Astrocyte of the spinal cord (primary cell): ENCODE measurements at regions not wholly inside any gene's neighbourhood (a gene's known extent, or its start where the extent isn't known, plus 50 kb on each side); places are given as distances from the start of the nearest gene placed in this dataset.
A peak's percentile ranks its signal among the peaks of the same experiment; 100 is the strongest.
"Not testable (repeated sequence)": the region's sequence is repeated elsewhere in the genome, so short reads cannot be mapped to it uniquely, and the experiment has no call there.

Experiments
- DNase-seq: peaks from one replicate; pipeline ENCODE4 v3.0.0; 2011; ENCODE audit warnings: low read depth, low spot score
- H3K4me3 ChIP-seq: 2 replicates; pipeline ENCODE4 v1.5.1; 2011; ENCODE audit warnings: low read depth, mild to moderate bottlenecking, low read length, moderate library complexity
- in situ Hi-C: cut with HindIII; loops from 2 replicates; pipeline ENCODE4 v1.10.0; 2017; ENCODE audit warnings: low sequenced_read_pairs

GRCh38 chr2:87235333-87235981 is 213.8 kb upstream of the PLGLB1 start:
- H3K4me3 ChIP-seq, in situ Hi-C loops, DNase-seq: not testable (repeated sequence)

DNA sequence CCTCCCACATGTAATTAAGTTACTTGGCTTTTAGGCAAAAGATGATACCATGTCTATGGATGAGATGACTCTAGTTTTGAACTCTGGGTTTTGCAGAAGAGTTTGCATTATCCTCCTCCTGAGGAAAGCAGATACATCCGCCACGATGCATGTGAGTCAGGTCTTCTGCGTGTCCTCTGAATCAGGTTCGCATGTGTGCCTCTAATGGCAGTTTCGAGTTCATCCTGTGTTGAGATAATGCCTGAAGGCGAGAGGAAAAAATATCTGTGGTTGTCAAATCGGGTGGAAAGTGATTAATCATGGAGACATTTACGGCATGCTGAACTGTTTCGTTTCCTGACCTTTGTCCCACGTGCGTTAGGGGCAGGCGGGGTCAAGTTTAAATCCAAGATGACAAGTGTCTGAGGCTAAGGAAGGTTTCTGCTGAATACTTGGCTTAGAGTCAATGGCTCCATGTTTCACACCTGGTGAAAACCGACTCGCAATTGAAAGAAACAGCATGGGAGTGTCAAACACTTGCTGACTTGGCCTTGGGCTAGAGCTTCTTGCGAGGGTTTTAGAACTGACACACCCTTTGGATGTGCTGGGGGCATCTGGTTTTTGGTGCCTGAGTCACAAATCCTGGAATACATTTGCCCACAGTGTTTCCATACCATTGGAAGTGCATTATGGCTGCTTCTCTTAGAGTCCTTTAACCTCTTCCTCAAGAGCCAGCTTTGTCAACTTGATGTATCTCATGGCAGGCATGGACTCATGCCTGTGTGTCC is 216.1 kb upstream of the PLGLB1 start:
- in situ Hi-C loops, DNase-seq, H3K4me3 ChIP-seq: not testable (repeated sequence)

DNA sequence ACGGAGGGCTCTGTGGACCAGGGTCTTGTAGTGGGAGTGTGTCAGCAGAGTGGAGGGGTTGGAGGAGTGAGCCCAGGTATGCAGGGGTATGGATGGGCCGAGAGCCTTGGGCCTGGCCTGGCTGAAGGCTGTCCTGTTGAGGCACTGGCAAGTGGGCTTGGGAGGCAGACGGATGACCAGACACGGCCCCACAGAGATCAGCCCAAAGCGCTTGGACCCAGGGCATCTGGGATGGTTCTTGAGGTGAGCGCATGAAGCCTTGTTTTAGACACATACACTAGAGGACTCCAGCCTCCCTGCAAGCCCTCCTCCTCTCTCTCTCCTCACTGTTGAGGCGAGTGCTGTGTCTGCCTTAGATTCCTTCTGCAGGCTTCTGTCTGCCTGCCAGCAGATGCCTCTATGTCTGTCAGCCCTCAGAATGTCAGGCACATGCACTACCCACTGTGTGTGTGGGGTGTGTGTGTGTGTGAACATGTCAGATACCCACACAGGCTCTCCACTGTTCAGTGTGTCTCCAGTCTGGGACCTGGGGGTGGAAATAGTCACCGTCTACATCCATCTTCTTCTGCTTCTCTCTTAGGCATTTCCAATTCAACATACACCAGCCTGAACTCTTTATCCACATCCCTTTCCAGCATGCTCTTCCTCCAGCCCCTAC is 218.0 kb upstream of the PLGLB1 start:
- DNase-seq, in situ Hi-C loops, H3K4me3 ChIP-seq: not testable (repeated sequence)

- peak; percentile 1 for DNase-seq
- H3K4me3 ChIP-seq, in situ Hi-C loops: not testable (repeated sequence)
These were observed 224.5 kb upstream of the PLGLB1 start for GRCh38 chr2:87246066-87246717.

- DNase-seq, in situ Hi-C loops, H3K4me3 ChIP-seq: not testable (repeated sequence)
These were observed 230.4 kb upstream of the PLGLB1 start for GRCh38 chr2:87252046-87252445.

GRCh38 chr2:87254562-87254961 is 232.9 kb upstream of the PLGLB1 start:
- DNase-seq, in situ Hi-C loops, H3K4me3 ChIP-seq: not testable (repeated sequence)

DNA sequence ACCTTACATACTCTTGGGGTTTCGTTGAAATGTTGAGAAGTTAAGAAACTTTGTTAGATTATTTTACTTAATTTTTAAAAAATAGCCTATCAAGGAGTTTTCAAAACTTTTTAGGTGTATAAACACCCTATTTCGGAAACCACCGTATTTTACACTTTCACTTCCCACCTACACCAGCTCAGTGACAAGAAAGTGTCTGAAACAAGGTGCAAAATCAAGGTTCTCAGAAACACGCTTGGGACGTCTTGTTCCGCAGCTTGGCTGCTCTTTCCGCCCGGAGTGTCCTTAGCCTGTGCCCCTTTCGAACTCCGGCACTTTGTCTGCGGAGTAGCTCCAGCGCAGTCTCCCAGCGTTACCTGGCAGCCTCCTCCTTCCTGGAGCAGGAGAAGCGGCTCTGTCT is 233.8 kb upstream of the PLGLB1 start:
- in situ Hi-C loops, DNase-seq: not testable (repeated sequence)

DNA sequence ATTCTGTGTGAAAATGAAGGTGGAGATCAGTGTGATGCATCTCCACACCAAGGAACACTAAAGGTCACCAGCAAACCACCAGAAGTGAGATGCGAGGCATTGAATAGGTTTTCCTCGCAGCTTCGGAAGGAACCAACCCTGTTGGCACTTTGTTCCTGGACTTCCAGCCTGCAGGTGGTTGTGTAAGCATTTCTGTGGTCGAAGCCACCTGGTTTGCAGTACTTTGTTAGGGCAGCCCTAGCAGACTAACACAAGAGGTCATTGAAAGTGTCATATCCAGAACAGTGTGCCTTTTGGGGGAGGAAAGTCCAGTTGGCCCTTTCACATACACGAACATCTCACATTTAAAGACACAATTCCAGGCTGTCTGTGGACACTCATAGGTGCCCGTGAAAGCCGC is 237.2 kb upstream of the PLGLB1 start:
- in situ Hi-C loops, H3K4me3 ChIP-seq, DNase-seq: not testable (repeated sequence)

More for the DNA sequence above, 233.8 kb upstream of the PLGLB1 start:
- not testable (repeated sequence) for H3K4me3 ChIP-seq

DNA sequence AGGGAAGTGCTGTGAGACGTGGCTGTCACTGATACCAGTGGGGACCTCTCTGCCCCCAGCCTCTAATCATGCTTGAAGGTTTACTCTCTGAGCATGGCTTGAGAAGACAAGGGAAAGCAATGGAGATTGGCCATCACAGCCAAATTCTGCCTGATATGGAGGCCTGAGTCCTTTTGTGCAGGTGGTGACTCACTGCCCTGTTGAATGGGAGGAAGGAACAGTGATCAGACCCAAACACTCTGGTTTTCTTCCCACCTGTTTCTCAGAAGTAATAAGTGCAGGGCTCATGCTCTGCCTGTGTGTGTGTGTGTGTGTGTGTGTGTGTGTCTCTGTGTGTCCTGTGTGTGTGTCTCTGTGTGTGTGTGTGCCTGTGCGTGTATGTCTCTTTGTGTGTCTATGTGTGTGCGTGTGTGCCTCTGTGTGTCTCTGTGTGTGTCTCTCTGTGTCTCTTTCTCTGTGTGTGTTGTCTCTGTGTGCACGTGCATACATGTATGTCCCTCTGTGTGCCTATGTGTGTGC is 240.6 kb upstream of the PLGLB1 start:
- in situ Hi-C loops, DNase-seq: not testable (repeated sequence)

DNA sequence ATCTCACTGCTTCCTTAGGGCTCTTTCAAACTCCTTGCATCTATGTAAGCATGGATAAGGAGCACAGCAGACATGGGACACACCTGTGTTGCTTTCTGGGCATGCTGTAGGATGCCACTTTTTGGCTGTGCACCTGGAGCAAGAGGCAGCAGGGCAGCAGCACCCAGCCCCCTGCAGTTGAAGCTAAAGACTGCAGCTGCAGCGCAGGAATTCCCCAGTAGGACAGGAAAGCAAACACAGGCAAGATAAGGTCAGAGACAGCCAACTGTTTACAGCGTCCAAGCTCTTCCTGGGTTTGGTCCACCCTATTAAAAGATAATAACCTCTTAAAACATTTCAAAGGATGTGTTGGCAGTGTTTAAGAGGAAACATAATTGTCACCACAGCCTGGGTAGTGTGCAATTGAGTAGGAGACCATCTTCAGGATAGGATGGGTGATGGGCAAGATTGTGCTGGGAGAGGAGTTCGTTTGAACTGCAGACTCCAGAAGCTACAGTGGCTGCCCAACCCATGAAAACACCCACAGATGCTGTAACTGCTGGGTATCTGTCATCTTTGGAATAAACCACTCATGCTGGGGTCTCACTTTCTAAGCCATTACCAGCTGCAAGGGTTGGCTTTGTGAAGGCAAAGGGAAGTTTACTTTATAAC is 242.3 kb upstream of the PLGLB1 start:
- in situ Hi-C loops, H3K4me3 ChIP-seq, DNase-seq: not testable (repeated sequence)

More for the DNA sequence above, 240.6 kb upstream of the PLGLB1 start:
- not testable (repeated sequence) for H3K4me3 ChIP-seq

DNA sequence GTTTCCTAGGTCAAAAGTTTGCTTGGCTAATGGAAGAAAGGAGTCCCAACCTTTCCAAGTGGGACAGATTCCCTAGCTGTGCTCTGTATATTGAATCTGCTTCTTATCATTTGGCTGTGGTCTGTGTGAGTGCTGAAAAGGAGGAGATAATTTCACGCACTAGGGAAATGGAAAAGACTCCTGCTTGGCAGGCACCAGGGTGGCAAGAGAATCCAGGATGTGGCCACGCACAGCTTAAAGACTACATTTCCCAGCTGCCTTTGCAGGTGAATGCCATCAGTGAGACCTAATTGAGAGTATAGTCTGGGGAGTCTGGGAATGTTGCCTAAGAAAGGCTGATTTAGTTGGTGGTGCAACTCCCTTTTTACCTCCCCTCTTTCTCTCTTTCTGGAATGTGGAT is 253.5 kb upstream of the PLGLB1 start:
- DNase-seq, H3K4me3 ChIP-seq, in situ Hi-C loops: not testable (repeated sequence)

DNA sequence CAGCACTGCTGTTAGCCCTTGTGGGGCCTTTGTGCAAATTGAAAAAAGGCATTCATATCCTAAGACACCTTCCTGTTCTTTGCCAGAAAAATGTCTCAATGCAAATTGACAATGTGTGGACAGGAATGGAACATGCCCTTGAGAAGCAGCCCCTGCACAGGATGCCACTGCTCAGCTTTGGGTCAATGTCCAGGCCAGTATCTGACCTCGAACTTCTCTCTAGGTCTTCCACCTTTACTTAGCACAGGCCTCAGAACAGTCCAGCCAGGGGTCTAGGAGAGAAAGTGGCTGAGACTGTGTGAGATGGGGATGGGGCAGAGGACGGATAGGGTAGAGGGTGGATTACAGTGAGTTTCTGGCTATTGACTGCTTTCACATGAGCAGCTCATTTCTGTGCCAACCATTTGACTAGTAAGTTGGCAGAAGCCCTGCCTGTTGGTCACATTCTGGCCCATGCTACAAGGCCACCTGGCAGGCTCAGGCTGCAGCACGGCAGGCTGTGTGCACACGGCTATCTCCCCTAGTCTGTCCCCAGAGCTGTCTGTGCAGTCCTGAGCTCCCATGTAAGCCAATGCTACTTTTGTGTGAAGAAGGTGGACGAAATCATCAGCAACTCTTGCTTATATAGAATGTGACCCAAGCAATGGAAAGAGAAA is 254.5 kb upstream of the PLGLB1 start:
- DNase-seq, H3K4me3 ChIP-seq, in situ Hi-C loops: not testable (repeated sequence)

DNA sequence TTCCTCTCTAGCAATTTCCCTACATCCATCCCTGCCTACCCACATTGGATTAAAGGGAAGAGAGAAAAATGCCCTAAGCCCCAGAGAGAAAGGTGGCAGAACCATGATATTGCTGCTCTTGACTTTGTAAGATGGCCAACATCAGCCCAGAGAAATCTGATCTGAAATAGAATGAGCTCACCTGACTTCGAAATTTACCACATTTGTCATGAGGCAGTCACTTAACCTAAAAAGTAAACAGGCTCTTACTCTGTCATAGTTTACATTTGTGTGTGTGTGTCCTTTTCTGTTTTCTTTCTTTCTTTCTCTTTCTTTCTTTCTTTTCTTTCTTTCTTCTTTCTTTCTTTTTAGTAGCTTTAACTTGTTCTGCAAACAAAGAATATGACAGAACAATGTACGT is 255.0 kb upstream of the PLGLB1 start:
- in situ Hi-C loops, H3K4me3 ChIP-seq, DNase-seq: not testable (repeated sequence)

DNA sequence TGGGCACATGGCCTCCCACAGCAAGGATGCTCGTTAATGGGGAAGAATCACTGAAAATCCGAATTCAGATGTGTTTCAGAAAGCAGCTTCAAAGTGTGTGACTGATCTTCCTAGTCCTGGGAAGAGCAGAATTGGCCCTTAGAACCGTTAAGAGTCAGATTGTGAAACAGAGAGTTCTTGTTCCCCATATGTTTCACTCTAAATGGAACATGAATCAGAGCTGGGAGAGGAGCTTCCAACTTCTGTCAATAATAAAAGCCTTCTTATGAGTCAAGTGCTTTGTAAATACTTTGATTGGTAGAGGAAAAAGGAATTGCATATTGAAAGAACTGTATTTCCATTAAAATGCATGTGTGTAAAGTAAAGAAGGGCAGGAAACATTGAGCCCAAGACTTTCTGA is 256.1 kb upstream of the PLGLB1 start:
- DNase-seq, H3K4me3 ChIP-seq, in situ Hi-C loops: not testable (repeated sequence)

DNA sequence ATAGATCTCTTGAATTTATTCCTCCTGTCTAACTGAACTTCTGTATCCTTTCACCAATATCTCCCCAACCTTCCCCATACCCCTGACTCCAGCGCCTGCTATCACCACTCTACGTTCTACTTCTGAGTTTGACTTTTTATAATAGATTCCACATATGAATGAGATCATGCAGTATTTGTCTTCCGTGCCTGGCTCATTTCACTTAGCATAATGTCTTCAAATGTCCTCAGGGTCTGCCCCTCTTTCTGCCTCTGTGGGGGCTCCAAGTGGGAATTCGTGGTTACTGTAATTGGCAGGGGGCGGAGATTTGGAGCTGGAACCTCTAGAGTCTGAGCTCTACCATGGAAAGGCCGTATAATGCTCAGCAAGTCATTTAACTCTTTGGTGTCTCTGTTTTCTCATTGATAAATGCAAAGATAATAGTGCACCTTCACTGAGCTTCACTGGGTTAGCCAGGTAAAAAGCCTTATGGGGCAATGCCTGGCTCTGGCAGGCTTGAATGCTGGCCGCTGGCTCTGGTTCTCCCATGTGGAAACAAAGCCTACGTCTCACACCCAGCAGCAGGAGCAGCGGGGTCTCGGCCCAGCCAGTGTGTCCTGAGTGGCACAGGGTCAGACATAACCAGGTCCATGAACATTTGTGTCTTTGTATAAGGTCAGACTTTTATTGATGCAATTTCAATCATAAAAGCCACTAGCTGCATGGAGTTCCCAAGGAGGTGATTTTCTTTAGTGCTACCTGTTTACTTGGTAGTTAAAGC is 259.1 kb upstream of the PLGLB1 start:
- H3K4me3 ChIP-seq, DNase-seq, in situ Hi-C loops: not testable (repeated sequence)
